ENCODE measurements at regions not wholly inside any gene's neighbourhood (a gene's known extent, or its start where the extent isn't known, plus 50 kb on each side); places are given as distances from the start of the nearest gene placed in this dataset.

DNA sequence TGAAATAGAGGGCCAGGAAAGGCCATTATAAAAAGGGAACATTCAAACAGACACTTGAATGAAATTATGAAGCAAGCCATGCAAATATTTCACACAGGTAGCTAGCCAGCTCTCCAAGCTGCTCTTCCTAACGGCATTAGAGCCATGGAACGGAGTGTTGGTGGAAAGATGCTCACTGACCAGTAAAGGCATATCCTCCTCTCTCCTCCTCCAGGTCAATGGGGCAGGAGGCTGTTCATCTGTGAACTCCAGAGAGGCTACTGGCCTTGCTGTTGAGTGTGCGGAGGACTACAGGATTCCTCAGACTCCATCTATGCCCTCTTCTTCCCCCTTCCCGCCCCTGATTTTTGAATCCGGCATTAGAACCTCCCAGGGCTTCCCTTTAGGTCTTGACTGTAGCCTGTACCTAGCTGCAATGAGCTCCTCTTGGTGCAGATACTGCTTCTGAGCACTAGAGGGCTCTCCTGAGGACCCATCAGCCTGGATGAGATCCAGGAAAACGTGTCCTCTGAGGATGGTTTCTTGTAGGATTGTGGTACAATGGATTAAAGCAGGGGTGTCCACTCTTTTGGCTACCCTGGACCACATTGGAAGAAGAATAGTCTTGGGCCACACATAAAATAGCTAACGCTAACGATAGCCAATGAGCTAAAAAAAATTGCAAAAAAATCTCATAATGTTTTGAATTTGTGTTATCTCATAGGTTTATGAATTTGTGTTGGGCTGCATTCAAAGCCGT, 162.2 kb downstream of the SREK1 start:
- DNase-seq (ENCODE audit: low spot score): peak; percentile 81

DNA sequence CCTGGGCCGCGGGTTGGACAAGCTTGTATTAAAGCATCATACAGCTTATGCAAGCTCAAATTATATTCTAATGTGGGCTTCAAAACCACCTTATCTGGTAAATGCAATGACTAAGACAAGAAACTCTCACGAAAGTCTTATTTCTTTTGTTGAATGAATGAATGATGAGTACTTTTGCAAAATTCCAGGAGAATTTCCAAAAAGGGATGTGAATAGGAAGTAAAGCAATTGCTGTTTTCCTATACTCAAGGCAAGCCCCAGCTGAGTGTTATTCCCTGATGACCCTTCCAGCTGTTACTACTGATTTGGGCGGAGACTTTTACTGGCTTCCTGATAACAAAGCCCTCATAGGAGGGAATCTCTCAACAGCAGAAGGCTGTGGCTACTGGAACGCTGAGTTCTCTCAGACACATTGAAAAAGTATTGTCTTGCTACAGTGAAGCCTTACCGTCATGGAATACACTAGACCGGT, 162.8 kb downstream of the SREK1 start:
- DNase-seq (ENCODE audit: low spot score): no peak

DNA sequence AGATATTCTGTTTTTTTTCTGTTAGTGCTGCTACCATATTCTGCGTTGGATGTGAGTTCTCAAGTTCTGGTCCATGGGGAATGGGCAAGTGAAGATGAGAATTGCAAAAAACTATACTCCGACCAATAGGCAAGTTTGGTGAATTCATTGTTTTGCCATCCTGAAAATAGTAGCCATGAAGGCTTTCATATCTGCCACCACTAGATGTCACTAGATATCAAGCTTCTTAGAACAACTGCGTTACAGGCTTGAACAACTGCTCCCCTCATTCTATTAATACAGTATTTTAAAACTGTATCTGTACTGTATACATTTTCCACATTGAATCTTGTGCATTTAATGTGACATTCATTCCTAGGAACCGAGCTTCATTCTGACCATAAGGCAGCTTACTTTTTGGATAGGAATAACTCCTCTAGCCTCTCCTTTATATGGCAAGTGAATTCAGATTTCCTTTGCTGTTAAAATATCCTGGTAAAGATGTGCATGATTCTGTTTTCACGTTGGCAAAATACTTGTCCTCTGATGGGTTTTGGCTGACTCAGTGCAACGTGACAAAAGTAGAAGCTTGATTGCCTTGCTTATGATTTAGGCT, 163.6 kb downstream of the SREK1 start:
- peak; percentile 86 for DNase-seq (ENCODE audit: low spot score)

DNA sequence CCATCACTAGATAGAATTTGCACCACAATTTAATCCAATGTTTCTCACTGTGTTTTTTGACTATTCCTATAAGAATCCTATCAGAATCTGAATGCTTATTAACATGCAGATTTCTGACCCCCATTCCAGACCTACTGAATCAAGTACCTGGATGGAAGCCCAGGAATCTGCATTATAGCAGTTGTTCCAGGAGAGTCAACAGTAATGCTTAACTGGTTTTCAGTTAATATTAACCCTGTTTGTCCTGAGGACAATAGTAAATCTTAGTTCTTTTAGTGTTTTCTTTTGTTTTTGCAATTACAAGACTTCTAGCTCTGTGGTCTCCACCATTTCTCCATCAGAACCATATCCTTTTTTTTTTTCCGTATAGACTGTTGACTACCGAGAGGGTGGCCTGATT, 168.2 kb downstream of the SREK1 start:
- DNase-seq (ENCODE audit: low spot score): no peak

DNA sequence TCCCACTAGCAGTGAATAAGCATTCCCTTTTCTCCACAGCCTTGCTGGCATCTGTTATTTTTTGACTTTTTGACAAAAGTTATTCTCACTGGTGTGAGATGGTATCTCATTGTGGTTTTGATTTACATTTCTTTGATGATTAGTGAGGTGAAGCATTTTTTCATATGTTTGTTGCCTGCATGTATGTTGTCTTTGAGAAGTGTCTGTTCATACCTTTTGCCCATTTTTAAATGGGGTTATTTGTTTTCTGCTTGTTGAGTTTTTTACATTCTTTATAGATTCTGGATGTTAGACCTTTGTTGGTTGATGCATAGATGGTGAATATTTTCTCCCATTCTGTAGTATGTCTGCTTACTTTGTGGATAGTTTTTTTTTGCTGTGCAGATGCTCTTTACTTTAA, 171.7 kb downstream of the SREK1 start:
- no peak for DNase-seq (ENCODE audit: low spot score)

DNA sequence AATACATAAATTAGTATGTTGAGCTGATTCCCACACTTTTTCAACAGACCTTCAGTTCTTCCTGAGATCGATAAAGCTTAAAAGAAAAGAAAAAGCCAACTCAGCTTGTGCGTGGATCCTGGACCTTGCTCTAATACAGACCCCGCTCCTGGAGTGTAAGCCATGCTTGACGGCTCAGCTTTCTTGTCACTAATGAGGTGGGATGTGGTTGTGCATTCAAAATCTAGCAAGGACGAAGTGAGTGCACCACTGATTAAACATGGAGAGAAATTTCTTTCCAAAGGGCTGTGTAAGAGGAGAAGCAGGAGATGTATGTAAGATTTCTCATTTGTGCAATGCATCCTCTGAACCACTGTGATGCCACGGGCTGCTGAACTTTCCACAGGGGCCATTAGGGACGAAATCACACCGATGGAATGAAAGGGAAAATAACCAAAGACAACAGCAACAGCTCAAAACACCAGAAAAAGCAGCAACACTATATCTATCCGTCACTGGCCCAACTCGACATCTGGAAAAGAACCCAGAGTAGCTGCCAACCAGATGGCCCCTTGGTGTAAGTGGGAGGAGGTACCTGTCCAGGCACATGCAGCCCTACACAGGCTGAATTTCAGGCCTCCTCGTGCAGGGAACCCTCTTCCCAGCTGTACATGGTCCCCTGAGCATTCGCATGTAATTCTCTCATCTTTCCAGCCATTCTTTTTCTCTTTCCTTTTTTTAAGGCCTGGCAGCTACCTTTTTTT, 178.9 kb downstream of the SREK1 start:
- no peak for DNase-seq (ENCODE audit: low spot score)

DNA sequence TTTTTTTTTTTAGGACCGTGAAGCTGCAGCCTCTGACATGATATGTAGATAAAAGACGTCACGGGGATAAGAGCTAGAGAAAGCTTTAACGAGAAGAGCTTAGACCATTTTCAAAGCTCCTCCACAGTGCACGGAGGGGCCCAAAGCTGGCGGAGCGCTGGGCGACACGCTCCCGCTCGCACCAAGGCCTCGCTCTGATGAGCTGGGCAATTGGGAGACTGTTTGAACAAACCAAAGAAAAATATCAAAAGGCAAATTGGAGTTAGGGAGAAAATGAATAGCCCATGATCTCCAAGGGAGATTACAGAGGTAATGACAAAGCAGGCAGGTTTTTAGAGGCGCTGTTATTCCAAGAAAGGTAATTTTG, 179.4 kb downstream of the SREK1 start:
- DNase-seq (ENCODE audit: low spot score): no peak

DNA sequence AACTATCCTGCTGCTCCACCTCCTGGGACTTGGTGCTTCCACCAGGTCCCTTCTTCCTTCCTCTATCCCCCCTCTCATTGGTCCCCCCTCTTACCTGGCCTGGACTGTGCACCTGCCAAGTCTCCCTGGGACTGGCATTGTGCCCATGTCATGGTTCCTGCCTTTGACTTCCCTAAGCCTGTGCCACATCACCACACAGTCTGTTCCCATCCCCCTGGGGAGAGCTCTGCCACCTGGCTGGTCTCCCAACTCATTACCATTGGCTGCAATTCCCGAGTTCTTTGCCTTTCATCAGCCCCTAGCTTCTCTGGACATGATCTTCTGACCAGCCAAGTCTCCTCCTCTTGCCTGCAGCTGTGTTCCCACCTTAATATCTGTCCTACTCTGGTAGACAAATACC, 180.3 kb downstream of the SREK1 start:
- no peak for DNase-seq (ENCODE audit: low spot score)

DNA sequence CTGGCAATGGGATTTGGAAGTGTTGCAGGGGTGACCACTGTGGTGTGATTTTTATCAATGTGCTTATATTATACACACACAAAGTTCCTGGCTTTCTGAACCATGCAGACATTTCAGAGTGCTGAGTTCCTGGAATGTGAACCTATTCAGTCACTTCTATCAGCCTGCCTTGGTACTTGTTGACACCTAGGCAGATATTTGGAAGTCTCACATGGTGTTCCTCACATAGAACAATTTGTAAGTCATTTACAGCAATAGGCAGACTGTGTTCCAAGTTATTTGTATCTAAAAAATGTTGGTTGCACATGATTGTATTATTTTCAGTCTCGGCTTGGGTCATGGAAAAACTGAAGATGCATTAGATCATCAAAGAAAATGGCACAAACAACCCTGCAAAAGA, 182.2 kb downstream of the SREK1 start:
- DNase-seq (ENCODE audit: low spot score): no peak

DNA sequence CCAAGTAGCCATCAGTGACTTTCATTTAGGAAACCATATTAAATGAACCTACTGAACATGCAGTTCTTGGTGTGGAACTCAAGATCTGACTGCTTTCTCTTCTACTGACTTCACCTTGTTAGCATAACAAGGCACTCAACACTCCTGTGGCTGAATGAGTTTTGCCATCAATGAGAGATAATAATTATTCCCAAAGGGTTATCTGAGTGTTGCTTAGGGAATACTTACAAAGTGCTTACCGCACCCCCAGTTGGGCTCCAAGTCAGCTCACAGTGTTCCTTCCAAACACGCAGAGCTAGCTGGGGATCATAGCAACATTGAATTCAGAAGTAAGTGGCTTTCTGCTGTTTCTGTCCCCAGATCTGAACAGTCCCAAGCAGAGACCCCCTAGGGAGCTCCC, 182.9 kb downstream of the SREK1 start:
- DNase-seq (ENCODE audit: low spot score): no peak

DNA sequence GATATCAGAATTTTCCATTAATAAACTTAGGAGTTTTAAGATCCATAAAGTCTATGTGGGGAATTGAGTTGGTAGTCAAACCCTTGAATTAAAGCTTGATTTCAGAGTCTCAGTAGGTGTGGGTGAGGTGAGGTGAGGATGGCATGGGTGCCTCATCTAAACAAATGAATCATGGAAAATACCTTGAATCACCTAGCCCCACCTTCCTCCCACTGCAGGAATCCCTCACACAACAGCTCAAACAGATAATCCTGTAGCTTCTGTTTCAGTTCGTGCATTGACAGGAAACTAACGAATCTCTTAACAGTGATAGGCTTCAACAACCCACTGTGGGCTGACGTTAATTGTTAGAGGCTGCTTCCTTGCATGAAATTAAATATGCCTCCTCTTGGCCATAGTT, 185.0 kb downstream of the SREK1 start:
- no peak for DNase-seq (ENCODE audit: low spot score)

DNA sequence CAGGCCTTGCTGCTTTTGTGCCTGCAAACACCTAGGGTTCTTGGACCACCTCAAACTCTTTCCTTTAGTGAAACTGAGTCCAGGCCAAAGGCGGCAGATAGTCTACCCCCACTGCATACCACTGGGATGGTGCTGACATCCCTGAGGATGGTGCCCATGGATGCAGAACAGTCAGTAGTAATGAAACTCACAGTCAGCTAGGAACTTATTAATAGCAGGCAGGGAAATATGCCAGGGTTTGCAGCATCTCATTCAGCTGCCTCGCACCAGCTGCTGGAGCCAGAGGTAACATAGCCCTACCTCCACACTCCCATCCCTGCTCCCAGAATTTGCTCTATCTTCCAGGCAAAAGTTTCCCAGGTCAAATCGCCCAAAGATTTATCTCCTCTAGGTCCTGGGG, 189.1 kb downstream of the SREK1 start:
- peak; percentile 3 for DNase-seq (ENCODE audit: low spot score)

DNA sequence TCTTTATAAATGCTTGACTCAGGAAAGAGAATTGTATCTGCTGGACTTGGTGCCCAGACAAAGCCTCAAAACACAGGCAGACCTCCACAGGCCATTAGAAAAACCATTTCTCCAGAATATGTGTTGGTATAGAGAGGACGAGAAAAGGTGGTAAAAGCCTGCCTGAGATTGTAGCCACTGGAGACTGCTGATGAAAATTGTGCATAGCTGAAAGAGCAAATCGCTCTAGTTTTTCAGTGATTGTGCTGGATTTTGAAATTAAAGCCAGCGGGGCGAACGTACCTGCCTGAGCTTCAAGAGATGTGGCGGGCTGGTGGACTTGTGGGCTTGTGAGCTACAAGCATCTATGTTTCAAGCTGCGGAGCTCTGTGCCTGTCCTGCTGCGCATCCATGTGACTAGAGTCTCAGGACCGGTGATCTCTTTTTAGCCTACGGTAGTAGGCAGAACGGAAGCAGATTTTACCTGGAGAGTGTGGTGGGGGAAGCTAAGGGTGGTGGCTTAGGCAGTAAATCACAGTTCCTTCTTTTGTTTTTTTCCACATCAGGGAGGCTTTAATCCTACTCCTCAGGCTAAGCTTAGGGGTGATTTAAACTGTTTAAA, 193.6 kb downstream of the SREK1 start:
- no peak for DNase-seq (ENCODE audit: low spot score)

DNA sequence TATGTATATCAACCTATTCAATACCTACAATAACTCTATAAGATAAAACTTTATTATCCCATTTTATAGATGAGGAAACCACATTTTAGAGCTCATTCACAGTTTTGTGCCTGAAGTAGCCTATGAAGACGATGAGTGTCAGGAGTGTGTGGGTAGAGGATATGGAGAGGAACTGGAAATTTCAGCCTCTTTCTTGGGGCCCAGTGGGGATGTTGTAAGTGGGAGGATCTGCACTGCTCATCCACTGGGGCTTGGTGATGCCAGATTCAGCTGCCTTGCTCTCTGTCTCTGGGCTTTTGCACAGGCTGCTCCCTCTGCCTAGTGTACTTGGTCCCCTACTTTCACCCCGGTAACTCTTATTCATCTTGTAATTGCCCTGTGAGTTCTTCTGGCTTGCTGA, 194.7 kb downstream of the SREK1 start:
- no peak for DNase-seq (ENCODE audit: low spot score)

DNA sequence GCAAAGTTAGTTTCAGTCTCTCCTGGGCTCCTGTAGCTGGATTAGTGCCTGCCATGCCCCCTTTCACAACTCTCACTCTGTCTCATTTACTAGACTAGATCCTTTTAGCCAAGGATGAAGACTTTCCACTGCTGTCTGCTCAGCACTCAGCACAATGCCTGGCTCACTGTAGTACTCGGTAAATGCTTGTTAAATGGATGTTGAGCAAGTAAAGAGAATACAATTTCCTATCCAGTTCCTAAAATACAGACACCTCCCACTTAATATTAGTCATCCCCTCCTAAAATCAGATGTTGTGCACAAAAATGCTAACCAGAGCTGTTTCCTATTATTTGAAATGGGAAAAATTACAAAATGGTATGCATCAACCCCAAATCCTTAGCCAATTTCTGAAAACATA, 195.8 kb downstream of the SREK1 start:
- DNase-seq (ENCODE audit: low spot score): no peak

DNA sequence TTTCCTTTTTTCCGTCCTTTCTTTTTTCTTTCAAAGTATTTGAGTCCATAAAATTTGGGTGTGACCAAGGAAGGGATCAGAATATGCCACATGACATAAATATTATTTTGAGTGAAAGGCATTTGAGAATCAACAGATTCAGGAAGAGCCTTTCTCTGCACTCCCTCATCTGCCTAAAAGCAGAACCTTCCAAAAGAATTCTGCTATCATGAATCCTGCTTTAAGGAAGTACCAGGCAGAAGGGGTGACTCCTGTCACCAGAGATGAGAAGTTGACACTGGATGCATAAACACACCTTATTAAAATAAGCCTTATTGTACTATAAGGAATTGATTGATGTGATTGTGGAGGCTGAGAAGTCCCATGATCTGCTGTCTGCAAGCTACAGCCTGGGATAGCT, 196.7 kb downstream of the SREK1 start:
- DNase-seq (ENCODE audit: low spot score): no peak

DNA sequence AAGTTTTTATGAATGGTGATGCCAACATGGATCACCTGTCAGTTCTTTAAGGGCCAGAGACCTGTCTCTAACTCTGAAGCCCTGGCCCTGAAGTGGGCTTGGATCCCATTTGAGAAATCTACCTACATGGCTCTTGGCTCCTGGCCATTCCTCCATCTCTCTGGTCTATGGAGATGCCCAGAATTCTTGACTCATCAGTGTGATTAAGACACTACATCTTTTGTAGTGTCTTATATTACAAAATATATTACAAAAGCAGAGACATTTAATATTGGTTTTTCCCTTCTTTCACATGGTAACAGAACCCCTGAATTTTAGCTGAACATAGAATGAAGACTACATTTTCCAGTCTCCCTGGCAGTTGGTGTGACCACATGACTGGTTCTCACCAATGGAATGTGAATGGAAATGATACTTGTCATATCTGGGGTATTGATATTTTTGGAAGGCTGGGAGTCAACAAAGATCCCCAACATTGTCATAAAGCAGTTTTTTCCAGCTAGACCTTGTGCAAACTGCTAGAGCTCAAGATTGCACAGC, 198.3 kb downstream of the SREK1 start:
- no peak for DNase-seq (ENCODE audit: low spot score)

DNA sequence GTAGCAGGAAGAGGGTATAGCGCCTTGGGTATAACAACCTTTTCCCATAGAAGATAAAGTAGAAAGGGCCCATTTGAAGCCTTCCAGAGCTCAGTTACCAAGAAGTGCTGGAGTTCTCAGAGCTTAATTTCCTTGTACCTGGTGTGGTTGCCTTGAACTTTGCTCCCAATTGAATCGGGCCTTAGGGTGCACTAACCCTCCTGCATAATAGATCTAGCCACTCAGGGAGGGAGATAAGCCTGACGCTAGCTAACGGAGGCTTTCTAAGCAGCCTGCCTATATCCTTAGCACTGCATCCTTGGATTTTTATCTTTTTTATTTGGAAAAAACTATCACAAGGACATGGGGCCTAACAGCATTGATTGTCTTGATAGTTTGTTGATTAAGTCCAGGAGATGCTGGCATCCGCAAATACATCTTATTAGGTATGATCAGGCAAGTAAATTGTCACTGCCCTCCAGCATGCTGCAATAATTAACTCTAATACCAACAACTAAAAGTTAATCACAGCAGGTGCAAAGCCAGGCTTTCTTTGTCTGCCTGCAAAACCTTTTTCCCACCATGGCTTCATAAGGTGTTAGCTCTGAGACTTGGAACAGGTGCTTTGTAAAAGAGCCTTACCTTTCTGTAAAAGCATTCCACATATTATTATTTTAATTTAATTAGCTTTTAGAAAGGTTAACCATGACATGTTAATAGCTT, 199.4 kb downstream of the SREK1 start:
- DNase-seq (ENCODE audit: low spot score): no peak

DNA sequence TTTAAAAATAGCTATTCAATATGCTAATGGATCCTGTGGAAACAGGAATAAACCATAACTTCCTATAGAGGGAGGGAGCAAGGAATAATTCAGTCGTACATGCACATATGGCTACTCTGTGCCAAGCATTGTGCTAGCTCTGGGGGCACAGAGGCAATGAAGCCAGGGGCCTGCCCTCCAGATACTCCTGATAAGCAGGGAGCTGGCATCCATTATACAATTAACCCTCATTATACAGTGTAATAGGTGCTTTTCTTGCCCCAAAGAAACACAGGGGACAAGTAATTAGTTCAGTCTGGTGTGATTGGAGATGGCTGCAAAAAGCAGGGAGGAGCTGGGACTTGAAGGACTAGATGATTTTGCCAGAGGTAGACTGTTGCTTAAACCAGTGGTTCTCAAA, 200.4 kb downstream of the SREK1 start:
- DNase-seq (ENCODE audit: low spot score): no peak

DNA sequence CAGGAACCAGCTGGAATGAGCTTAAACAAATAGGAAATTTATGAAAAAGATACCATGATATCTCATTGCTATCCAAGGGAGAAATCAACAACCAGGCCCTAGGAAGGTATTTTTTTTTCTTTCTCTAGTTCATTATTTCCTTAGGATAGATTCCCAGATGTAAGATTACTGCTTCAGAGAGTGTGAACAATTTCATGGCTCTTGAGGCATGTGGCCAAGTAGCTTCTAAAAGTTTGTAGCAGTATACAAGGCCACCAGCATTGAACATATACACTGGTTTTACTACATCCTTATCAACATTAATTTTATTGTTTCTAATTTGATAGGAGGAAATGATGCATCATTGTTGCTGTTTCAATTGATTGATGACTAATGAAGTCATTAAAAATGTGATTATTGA, 201.2 kb downstream of the SREK1 start:
- no peak for DNase-seq (ENCODE audit: low spot score)

DNA sequence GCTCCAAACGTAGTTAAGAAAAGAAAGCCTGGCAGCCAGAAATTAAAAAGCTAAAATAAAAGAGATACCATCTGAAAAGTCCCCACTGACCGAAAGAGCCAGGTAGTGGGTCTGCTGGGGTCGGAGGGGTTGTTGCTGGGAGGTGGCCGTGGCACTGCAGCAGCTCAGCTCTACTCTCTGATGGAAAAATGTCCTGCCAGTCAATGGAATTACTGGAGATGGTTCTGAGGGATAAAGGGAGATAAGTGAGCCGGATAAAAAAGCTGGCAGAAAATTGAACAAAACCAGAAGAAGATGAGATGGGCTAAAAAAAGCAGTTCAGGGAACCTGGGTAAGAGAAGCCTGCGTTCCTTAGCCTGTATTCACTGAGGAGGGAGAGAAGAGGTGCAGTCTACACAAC, 202.8 kb downstream of the SREK1 start:
- DNase-seq (ENCODE audit: low spot score): no peak
